ENCODE measurements at regions not wholly inside any gene's neighbourhood (a gene's known extent, or its start where the extent isn't known, plus 50 kb on each side); places are given as distances from the start of the nearest gene placed in this dataset.

DNA sequence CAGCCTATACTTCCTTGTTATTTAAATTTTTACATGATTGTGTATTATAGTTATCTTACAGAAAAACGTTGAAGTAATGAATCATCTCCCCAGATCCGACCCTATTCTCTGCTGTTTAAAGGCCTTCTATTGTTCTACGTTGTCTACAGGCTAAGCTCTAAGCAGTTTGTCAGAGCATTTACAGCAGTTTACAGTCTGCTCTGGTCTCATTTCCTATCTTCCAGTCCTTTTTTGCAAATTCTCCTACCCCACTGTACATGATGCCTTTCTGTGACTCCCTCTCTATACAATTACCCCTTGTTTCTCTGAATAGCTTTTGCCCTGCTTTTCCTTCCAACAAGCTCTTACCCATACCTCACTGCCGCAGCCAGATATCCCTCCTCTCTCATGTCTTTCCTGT, 319.2 kb upstream of the FMN2 start:
- no peak overlapping the region for H3K4me2 ChIP-seq (ENCODE audit: extremely low read depth, insufficient read depth, low read length)
- no peaks in the 10 kb centered on the region for H3K79me2 ChIP-seq (ENCODE audit: control insufficient read depth, insufficient read depth, low read length)
- no peak overlapping the region for H3K27ac ChIP-seq (ENCODE audit: insufficient read depth, low read length)
- DNase-seq (ENCODE audit: low read depth in 2 of 2), result no peak
- H3K9ac ChIP-seq (ENCODE audit: insufficient read depth, low read length), result no peak overlapping the region
- no peaks in the 10 kb centered on the region for H3K4me1 ChIP-seq (ENCODE audit: control insufficient read depth, extremely low read depth, insufficient read depth, low read length)
- H3K36me3 ChIP-seq (ENCODE audit: control insufficient read depth, insufficient read depth, low read length), result no peaks in the 10 kb centered on the region
- H4K20me1 ChIP-seq (ENCODE audit: control insufficient read depth, extremely low read depth, insufficient read depth, low read length), result no peaks in the 10 kb centered on the region
- no peak overlapping the region for H2AFZ ChIP-seq (ENCODE audit: low read length)
- TF ChIP-seq, protein P1, sequence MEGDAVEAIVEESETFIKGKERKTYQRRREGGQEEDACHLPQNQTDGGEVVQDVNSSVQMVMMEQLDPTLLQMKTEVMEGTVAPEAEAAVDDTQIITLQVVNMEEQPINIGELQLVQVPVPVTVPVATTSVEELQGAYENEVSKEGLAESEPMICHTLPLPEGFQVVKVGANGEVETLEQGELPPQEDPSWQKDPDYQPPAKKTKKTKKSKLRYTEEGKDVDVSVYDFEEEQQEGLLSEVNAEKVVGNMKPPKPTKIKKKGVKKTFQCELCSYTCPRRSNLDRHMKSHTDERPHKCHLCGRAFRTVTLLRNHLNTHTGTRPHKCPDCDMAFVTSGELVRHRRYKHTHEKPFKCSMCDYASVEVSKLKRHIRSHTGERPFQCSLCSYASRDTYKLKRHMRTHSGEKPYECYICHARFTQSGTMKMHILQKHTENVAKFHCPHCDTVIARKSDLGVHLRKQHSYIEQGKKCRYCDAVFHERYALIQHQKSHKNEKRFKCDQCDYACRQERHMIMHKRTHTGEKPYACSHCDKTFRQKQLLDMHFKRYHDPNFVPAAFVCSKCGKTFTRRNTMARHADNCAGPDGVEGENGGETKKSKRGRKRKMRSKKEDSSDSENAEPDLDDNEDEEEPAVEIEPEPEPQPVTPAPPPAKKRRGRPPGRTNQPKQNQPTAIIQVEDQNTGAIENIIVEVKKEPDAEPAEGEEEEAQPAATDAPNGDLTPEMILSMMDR (conservative IDR thresholded peaks at IDR 0.05 in 1 of 2, IDR thresholded peaks at IDR 0.05 in 1 of 2; ENCODE audit: low read depth in 1 of 2, low read length in 2 of 2), result no peak
- no peak for TF ChIP-seq EZH2 (IDR thresholded peaks at IDR 0.05; ENCODE audit: low read length, missing control alignments)
- H3K27me3 ChIP-seq (ENCODE audit: control insufficient read depth, insufficient read depth, low read length), result no peaks in the 10 kb centered on the region
- no peak overlapping the region for H3K4me3 ChIP-seq (replicated peaks in 1 of 4; ENCODE audit: control extremely low read depth in 1 of 4, insufficient read depth in 1 of 4, low read depth in 3 of 4, low read length in 4 of 4)
- H3K9me3 ChIP-seq (ENCODE audit: control insufficient read depth, insufficient read depth, low read depth, low read length), result no peaks in the 10 kb centered on the region

DNA sequence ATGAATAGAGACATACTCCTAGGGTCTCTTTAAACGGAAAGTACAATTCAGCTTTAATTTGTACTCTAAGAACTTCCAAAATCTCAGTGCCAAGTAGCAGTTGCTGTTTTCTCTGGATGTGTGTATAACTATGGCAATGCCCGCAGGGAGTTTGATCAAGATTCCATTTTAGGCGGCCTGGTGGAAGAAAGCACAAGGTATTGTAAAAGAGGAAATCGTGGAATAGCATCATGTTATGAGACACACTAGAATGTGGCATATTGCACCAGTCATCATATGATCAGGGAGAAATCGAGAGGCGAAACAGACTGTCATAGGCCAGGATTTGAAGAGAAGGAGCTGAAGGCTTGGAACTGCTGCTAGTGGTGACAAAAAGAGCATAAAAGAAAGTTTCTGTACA, 316.2 kb upstream of the FMN2 start:
- H3K4me1 ChIP-seq (ENCODE audit: control insufficient read depth, extremely low read depth, insufficient read depth, low read length), result no peaks in the 10 kb centered on the region
- no peaks in the 10 kb centered on the region for H3K27me3 ChIP-seq (ENCODE audit: control insufficient read depth, insufficient read depth, low read length)

DNA sequence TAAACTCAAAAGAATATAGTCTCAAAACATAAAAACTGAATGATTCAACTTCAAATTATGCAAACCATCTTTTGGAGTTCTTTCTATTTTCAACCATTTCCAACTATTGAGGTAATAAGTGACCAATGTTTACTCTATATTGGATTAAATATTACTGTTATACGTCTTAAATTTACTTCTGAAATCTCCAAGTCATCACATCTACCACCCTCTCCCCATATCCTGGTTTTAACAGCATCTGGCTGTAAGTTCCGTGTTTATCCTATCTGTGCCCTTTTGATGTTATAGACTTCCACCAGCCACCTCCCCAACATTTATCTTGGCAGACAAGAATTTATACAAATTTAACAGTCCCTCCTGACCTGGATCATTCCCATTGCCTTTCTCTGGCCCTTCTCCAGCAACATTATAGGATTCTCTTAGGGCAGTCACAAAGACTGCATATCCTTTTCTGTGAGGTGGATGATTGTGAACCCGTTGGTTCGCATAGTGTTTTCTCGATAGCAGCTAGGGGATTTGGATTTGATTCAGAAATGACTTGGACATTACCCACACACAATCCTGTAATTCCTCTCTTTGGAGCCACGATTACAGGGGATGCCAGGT, 313.4 kb upstream of the FMN2 start:
- H3K36me3 ChIP-seq (ENCODE audit: control insufficient read depth, insufficient read depth, low read length), result no peaks in the 10 kb centered on the region
- DNase-seq (ENCODE audit: low read depth in 2 of 2), result no peak
- no peak overlapping the region for H3K4me2 ChIP-seq (ENCODE audit: extremely low read depth, insufficient read depth, low read length)
- H3K9me3 ChIP-seq (ENCODE audit: control insufficient read depth, insufficient read depth, low read depth, low read length), result no peaks in the 10 kb centered on the region
- no peak overlapping the region for H3K4me3 ChIP-seq (replicated peaks in 1 of 4; ENCODE audit: control extremely low read depth in 1 of 4, insufficient read depth in 1 of 4, low read depth in 3 of 4, low read length in 4 of 4)
- no peaks in the 10 kb centered on the region for H4K20me1 ChIP-seq (ENCODE audit: control insufficient read depth, extremely low read depth, insufficient read depth, low read length)
- TF ChIP-seq, protein P1 (conservative IDR thresholded peaks at IDR 0.05 in 1 of 2, IDR thresholded peaks at IDR 0.05 in 1 of 2; ENCODE audit: low read depth in 1 of 2, low read length in 2 of 2), result no peak
- TF ChIP-seq EZH2 (IDR thresholded peaks at IDR 0.05; ENCODE audit: low read length, missing control alignments), result no peak
- H3K9ac ChIP-seq (ENCODE audit: insufficient read depth, low read length), result no peak overlapping the region
- no peak overlapping the region for H3K27ac ChIP-seq (ENCODE audit: insufficient read depth, low read length)
- no peaks in the 10 kb centered on the region for H3K79me2 ChIP-seq (ENCODE audit: control insufficient read depth, insufficient read depth, low read length)
- H3K4me1 ChIP-seq (ENCODE audit: control insufficient read depth, extremely low read depth, insufficient read depth, low read length), result no peaks in the 10 kb centered on the region
- H2AFZ ChIP-seq (ENCODE audit: low read length), result no peak overlapping the region
- H3K27me3 ChIP-seq (ENCODE audit: control insufficient read depth, insufficient read depth, low read length), result no peaks in the 10 kb centered on the region

More for the DNA sequence above, 316.2 kb upstream of the FMN2 start:
- Histone ChIP-seq H3K27ac (ENCODE audit: insufficient read depth, low read length) (no peak overlapping the region), H3K36me3 (ENCODE audit: control insufficient read depth, insufficient read depth, low read length) (no peaks in the 10 kb centered on the region), H3K9me3 (ENCODE audit: control insufficient read depth, insufficient read depth, low read depth, low read length) (no peaks in the 10 kb centered on the region), H3K4me2 (ENCODE audit: extremely low read depth, insufficient read depth, low read length) (no peak overlapping the region), H3K9ac (ENCODE audit: insufficient read depth, low read length) (no peak overlapping the region), H3K4me3 (replicated peaks in 1 of 4; ENCODE audit: control extremely low read depth in 1 of 4, insufficient read depth in 1 of 4, low read depth in 3 of 4, low read length in 4 of 4) (no peak overlapping the region), H3K79me2 (ENCODE audit: control insufficient read depth, insufficient read depth, low read length) (no peaks in the 10 kb centered on the region), H2AFZ (ENCODE audit: low read length) (no peak overlapping the region), H4K20me1 (ENCODE audit: control insufficient read depth, extremely low read depth, insufficient read depth, low read length) (no peaks in the 10 kb centered on the region)
- TF ChIP-seq, protein P1 (conservative IDR thresholded peaks at IDR 0.05 in 1 of 2, IDR thresholded peaks at IDR 0.05 in 1 of 2; ENCODE audit: low read depth in 1 of 2, low read length in 2 of 2), result no peak
- no peak for TF ChIP-seq EZH2 (IDR thresholded peaks at IDR 0.05; ENCODE audit: low read length, missing control alignments)
- DNase-seq (ENCODE audit: low read depth in 2 of 2), result no peak
